PC-9 (cell line): ENCODE measurements at regions not wholly inside any gene's neighbourhood (a gene's known extent, or its start where the extent isn't known, plus 50 kb on each side); places are given as distances from the start of the nearest gene placed in this dataset.

Experiments used
- EZH2 ChIP-seq: fragments of 200-600 bp; sonication (generic); IDR thresholded peaks from 2 replicates; pipeline ENCODE4 v1.8.0; 2017; ENCODE audit warnings: antibody characterized with exemption, low read depth
- TF ChIP-seq, protein P1 (sequence below): fragments of 200-600 bp; sonication (generic); conservative IDR thresholded peaks from 2 replicates; pipeline ENCODE4 v1.6.1; 2017; ENCODE audit warnings: mixed run types, antibody characterized with exemption, mild to moderate bottlenecking, moderate library complexity

DNA sequence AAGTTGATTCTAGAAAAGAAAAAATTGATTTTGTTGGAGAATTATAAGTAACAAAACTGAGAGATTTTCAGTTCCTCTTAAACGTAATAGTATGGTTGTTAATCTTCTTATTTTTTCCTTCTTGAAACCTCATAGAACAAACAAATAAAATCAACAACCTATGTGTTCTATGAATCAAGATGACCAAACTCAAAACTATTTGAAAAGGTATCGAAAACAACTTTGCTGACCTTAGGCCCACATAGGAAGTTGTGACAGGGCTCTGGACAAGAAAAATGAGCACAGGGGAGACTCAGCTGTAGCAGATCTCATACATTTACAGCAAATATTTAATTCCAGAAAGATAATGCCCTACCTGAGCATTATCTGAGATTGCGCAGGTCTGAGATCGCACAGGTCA lies 169.4 kb upstream of the CCNH start:
- TF ChIP-seq, protein P1, sequence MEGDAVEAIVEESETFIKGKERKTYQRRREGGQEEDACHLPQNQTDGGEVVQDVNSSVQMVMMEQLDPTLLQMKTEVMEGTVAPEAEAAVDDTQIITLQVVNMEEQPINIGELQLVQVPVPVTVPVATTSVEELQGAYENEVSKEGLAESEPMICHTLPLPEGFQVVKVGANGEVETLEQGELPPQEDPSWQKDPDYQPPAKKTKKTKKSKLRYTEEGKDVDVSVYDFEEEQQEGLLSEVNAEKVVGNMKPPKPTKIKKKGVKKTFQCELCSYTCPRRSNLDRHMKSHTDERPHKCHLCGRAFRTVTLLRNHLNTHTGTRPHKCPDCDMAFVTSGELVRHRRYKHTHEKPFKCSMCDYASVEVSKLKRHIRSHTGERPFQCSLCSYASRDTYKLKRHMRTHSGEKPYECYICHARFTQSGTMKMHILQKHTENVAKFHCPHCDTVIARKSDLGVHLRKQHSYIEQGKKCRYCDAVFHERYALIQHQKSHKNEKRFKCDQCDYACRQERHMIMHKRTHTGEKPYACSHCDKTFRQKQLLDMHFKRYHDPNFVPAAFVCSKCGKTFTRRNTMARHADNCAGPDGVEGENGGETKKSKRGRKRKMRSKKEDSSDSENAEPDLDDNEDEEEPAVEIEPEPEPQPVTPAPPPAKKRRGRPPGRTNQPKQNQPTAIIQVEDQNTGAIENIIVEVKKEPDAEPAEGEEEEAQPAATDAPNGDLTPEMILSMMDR = no peak
- TF ChIP-seq EZH2 = no peak
